ENCODE measurements at regions not wholly inside any gene's neighbourhood (a gene's known extent, or its start where the extent isn't known, plus 50 kb on each side); places are given as distances from the start of the nearest gene placed in this dataset.

DNA sequence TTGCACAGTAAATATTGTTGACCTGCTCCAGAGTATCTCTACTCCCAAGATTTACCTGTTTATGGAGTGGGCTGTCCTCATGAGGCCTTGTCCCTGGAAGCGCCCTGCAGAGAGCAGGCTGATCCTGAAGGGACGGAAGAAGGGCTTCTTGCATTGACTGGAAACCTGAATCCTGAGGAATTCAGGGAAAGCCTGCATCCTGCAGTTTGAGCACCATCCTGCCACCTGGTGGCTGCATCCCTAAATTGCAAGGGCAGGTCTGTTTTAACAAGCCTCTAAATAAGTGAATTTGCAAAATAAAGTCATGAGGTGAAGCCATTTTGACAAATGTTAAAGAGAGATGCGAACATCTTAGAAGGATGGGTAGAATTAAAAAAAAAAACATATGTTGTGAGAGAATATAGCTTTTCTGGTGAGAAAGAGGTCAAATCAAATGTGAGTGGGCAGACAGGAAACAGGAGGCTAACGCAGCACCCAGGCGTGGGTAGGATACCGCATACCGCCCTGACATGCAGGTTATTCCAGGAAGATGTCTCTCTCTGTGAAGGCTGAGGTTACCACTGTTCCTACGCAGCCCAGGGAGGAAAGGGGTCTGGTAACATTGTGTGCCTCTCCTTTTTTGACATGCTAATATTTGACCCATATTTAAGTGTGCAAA lies 754.9 kb downstream of the RNF144A start:
- peak; percentile 83 for TF ChIP-seq CTCF (conservative IDR thresholded peaks at IDR 0.05; ENCODE audit: low read length)
- no peak for TF ChIP-seq EZH2phosphoT487 (IDR thresholded peaks at IDR 0.05; ENCODE audit: borderline replicate concordance)
- H3K9ac ChIP-seq (ENCODE audit: low read depth, low read length, poor library complexity, severe bottlenecking): no peak overlapping the region
- H3K36me3 ChIP-seq (ENCODE audit: insufficient read depth, low read length): no peaks in the 10 kb centered on the region
- no peaks in the 10 kb centered on the region for H3K4me1 ChIP-seq (ENCODE audit: insufficient read depth, low read length, poor library complexity, severe bottlenecking)
- H3K9me3 ChIP-seq (ENCODE audit: insufficient read depth, low read depth, low read length): no peaks in the 10 kb centered on the region
- H3K27me3 ChIP-seq (ENCODE audit: insufficient read depth, low read length, poor library complexity, severe bottlenecking): no peaks in the 10 kb centered on the region
- H3K4me3 ChIP-seq (ENCODE audit: low read length, poor library complexity, severe bottlenecking): no peak overlapping the region
- no peaks in the 10 kb centered on the region for H3K79me2 ChIP-seq (ENCODE audit: insufficient read depth, low read length)
- no peak overlapping the region for H3K4me2 ChIP-seq (ENCODE audit: low read depth, low read length, poor library complexity, severe bottlenecking)
- no peaks in the 10 kb centered on the region for H3K9me2 ChIP-seq (replicated peaks; ENCODE audit: low read depth, low read length)
- no peaks in the 10 kb centered on the region for H3F3A ChIP-seq (ENCODE audit: low read depth)
- H4K20me1 ChIP-seq (ENCODE audit: insufficient read depth, low read length, poor library complexity, severe bottlenecking): no peaks in the 10 kb centered on the region
- no peak overlapping the region for H2AFZ ChIP-seq (ENCODE audit: low read length)

DNA sequence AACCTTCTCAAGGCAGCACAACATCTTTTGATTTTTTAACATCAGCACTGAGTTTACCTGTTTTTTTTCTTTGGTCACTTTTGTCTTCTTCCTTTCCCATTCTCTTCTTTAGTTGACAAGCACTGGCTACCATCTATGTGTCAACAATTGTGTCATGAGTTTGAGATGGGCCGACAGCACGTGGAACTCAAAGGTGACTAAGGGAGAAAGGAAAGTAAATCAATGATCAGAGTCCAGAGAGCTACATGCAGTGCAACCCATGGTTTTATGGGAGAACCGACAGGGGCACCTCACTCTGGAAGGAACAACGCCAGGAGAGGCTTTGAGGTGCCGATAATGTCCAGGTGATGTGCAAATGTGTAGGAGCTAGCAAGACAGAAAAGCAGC lies 755.5 kb downstream of the RNF144A start:
- Histone ChIP-seq H3K4me3 (ENCODE audit: low read length, poor library complexity, severe bottlenecking) (no peak overlapping the region), H4K20me1 (ENCODE audit: insufficient read depth, low read length, poor library complexity, severe bottlenecking) (no peaks in the 10 kb centered on the region), H3K79me2 (ENCODE audit: insufficient read depth, low read length) (no peaks in the 10 kb centered on the region), H3F3A (ENCODE audit: low read depth) (no peaks in the 10 kb centered on the region), H3K27me3 (ENCODE audit: insufficient read depth, low read length, poor library complexity, severe bottlenecking) (no peaks in the 10 kb centered on the region), H3K9me3 (ENCODE audit: insufficient read depth, low read depth, low read length) (no peaks in the 10 kb centered on the region), H3K9ac (ENCODE audit: low read depth, low read length, poor library complexity, severe bottlenecking) (no peak overlapping the region), H3K9me2 (replicated peaks; ENCODE audit: low read depth, low read length) (no peaks in the 10 kb centered on the region), H3K36me3 (ENCODE audit: insufficient read depth, low read length) (no peaks in the 10 kb centered on the region), H2AFZ (ENCODE audit: low read length) (no peak overlapping the region), H3K4me1 (ENCODE audit: insufficient read depth, low read length, poor library complexity, severe bottlenecking) (no peaks in the 10 kb centered on the region), H3K4me2 (ENCODE audit: low read depth, low read length, poor library complexity, severe bottlenecking) (no peak overlapping the region)
- TF ChIP-seq CTCF (conservative IDR thresholded peaks at IDR 0.05; ENCODE audit: low read length): no peak
- TF ChIP-seq EZH2phosphoT487 (IDR thresholded peaks at IDR 0.05; ENCODE audit: borderline replicate concordance): no peak

DNA sequence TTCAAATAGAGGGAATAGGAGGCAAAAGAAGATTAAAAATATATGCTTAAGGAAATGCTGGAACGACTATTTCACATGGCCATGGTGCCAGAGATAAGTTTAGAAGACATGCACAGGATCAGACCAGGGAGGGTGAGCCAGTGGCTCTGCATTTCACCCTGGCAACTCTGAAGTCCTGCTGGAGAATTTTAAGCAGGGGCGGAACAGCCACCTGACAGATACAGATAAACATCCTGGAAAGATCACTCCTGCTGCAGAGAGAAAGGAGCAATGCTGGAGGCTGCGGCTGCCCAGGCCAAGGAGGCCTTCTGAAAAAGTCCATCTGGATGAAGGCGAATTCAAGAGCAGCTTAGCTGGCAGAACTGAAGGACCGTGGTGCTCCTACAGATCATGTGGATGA lies 755.9 kb downstream of the RNF144A start:
- H3K9me2 ChIP-seq (replicated peaks; ENCODE audit: low read depth, low read length): no peaks in the 10 kb centered on the region
- no peak overlapping the region for H3K9ac ChIP-seq (ENCODE audit: low read depth, low read length, poor library complexity, severe bottlenecking)
- no peak overlapping the region for H3K4me3 ChIP-seq (ENCODE audit: low read length, poor library complexity, severe bottlenecking)
- no peaks in the 10 kb centered on the region for H4K20me1 ChIP-seq (ENCODE audit: insufficient read depth, low read length, poor library complexity, severe bottlenecking)
- no peak overlapping the region for H2AFZ ChIP-seq (ENCODE audit: low read length)
- H3K27me3 ChIP-seq (ENCODE audit: insufficient read depth, low read length, poor library complexity, severe bottlenecking): no peaks in the 10 kb centered on the region
- no peaks in the 10 kb centered on the region for H3K4me1 ChIP-seq (ENCODE audit: insufficient read depth, low read length, poor library complexity, severe bottlenecking)
- H3K9me3 ChIP-seq (ENCODE audit: insufficient read depth, low read depth, low read length): no peaks in the 10 kb centered on the region
- TF ChIP-seq CTCF (conservative IDR thresholded peaks at IDR 0.05; ENCODE audit: low read length): no peak
- TF ChIP-seq EZH2phosphoT487 (IDR thresholded peaks at IDR 0.05; ENCODE audit: borderline replicate concordance): no peak
- H3F3A ChIP-seq (ENCODE audit: low read depth): no peaks in the 10 kb centered on the region
- H3K36me3 ChIP-seq (ENCODE audit: insufficient read depth, low read length): no peaks in the 10 kb centered on the region
- no peaks in the 10 kb centered on the region for H3K79me2 ChIP-seq (ENCODE audit: insufficient read depth, low read length)
- no peak overlapping the region for H3K4me2 ChIP-seq (ENCODE audit: low read depth, low read length, poor library complexity, severe bottlenecking)

All from Loucy (cell line).